CD4-positive, alpha-beta T cell treated with Interleukin-2 at 100 ng/mL for 4 hours (primary cell): ENCODE measurements at regions not wholly inside any gene's neighbourhood (a gene's known extent, or its start where the extent isn't known, plus 50 kb on each side); places are given as distances from the start of the nearest gene placed in this dataset.

Experiments used
- DNase-seq: peaks from one replicate; pipeline ENCODE4 v3.0.0-alpha.2; 2020; ENCODE audit warnings: low spot score

- no peak for DNase-seq
These were observed 221.5 kb upstream of the NDST4 start for GRCh38 chr4:115334736-115335411.

- DNase-seq: no peak
These were observed 218.7 kb upstream of the NDST4 start for GRCh38 chr4:115332078-115332477.

DNA sequence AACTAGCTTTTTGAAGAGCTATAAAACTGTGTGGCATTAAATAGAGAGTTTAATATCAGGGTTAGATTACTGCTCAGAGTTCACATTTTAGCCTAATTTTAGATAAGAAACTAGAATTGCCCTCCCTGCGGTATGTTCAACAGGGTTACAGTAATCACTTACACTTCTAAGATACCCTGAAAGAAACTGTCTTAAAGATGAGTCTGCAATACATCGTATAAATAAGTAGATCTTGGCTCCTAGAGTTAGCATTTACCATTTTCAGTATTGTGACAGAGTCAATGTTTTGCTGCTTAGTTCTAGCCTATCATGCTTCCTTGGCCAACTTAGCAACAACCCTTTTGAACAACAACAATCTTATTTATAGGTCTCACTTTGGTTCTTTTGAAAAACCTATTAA, 217.8 kb upstream of the NDST4 start:
- DNase-seq: no peak

DNA sequence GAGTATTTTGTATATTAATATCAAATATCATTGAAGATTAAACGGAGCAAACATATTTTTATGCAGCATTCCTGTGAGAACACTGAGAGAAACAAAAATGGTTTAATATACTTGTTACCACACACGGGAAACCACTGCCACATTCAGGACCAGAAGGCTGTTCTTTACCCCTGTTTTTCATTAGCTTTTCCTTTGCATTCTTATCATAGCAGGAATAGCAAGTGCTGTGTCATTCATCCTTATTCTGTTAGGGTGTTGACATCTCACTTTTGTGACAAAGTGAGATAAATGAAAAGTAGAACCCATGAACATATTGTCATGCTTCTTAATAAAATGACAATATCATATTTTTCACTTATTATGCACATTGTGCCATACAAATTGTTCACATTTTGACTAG, 212.4 kb upstream of the NDST4 start:
- no peak for DNase-seq

DNA sequence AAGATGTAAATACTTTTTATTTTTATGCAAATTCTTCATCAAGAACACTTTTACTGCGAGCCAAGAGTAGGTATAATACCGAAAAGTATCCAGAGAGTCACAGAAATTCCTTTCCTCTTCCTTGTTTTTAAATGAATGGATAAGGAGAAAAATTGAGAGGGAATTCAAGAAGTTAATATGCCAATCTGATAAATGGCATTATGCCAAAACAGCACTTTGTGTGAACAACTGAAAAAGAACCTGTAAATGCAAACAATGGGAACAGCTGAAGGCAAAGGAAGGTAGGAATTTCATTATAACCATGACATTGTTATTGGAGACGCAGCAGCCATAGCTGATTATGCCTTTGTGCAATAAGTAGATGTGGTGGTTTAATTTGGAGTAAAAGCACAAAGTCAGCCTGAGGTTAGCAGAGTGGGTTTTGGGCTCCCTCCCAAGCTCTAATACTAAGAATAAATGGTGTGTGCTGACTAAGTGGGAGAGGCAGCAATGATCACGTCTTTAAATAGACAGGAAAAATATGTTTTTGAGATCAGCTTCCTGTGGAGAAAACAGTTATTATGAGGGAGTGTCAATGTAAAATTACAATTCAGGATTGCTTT, 209.8 kb upstream of the NDST4 start:
- DNase-seq: no peak

DNA sequence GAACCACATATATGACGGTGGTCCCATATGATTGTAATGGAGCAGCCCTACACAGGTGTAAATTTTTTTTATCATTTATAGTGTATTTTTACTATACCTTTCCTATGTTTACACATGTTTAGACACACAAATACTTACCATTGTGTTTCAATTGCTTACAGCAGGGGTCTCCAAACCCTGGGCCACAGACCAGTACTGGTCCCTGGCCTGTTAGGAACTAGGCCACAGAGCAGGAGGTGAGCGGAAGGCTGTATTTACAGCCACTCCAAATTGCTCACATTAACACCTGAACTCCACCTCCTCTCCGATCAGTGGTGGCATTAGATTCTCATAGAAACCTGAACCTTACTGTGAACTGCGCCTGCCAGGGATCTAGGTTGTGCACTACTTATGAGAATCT, 201.8 kb upstream of the NDST4 start:
- DNase-seq: no peak

DNA sequence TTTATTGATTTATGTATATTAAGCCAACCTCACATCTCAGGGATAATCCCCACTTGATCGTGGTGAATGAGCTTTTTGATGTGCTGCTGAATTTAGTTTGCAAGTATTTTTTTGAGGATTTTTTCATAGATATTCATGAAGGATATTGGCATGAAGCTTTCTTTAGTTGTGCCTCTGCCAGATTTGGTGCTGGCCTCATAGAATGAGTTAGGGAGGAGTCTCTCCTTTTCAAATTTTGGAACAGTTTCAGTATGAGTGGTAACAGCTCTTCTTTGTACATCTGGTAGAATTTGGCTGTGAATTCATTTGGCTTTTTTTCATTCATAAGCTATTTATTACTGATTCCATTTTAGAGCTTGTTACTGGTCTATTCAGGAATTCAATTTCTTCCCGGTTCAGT, 197.2 kb upstream of the NDST4 start:
- DNase-seq: no peak

DNA sequence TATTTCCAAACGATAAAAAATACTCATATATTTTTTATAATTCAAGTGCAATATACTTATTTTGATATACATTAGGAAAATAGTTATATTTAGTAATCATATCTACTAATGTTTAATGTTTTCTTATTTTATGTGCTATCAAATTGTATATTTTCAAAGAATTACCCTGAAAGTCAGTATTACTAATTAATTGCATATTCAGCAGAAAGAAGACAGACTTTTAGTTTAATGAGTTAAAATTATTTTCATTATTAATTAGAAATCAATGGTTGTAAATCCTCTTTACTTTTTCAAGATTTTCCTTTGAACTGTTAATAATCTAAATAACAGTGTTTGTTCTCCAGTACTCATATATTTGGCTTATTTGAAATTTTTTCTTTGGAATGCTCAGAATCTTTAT, 181.3 kb upstream of the NDST4 start:
- DNase-seq: no peak

GRCh38 chr4:115293093-115293462, 179.7 kb upstream of the NDST4 start:
- no peak for DNase-seq

- no peak for DNase-seq
These were observed 179.1 kb upstream of the NDST4 start for GRCh38 chr4:115292320-115293092.

GRCh38 chr4:115287426-115287825, 174.0 kb upstream of the NDST4 start:
- DNase-seq: no peak

- DNase-seq: no peak
These were observed 165.9 kb upstream of the NDST4 start for GRCh38 chr4:115279330-115279729.

DNA sequence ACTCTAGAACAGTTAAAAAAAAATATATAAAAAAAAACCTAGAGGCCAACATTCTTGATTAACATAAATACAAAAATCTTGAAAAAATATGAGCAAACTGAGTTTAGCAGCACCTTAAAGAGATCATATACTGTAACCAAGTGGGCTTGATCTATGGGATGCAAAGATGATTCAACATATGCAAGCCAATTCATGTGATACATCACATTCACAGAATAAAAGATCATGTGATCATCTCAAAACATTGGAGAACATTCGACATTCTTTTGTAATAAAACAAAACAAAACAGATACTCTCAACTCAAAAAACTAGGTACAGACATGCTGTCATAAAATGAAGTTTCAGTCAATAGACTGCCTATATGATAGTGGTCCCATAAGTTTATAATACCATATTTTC, 165.4 kb upstream of the NDST4 start:
- DNase-seq: no peak

DNA sequence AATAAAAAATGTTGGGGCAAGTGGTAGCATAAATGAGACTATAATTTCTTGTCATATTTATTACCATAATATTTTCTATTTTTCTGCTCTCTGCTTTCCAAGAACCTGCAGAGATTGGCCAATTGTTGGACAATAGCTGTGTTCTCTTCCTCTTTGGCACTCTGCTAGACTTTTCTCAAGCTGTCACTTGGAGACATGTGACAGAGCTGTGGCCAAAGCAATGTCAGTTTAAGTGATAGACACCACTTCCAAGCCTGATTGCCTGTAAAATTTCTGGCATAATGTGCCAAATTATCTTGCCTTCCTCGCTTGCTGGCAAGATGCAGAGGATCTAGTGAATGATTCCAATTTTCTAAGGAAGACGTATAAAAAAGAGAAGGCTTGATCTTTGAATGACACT, 162.2 kb upstream of the NDST4 start:
- no peak for DNase-seq

DNA sequence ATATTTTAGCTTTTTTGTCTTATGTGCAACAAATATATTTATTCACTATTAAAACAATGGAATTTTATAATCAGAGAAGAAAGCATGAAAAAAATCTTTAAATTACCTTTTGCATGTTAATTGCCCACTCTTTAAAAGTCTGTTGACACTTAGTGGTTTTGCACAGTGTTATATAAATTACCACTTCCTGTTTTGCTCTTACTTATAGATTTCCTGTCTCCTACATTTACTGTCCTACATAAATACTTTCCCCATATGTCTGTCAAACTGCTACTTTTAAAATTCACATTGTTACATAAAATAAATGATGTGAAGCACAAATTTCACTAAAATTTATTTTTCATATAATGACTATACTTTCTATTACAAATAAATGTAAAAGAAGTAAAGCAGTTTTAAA, 161.1 kb upstream of the NDST4 start:
- DNase-seq: no peak

- DNase-seq: no peak
These were observed 159.2 kb upstream of the NDST4 start for GRCh38 chr4:115272594-115272993.

GRCh38 chr4:115272185-115272584, 158.8 kb upstream of the NDST4 start:
- DNase-seq: no peak

DNA sequence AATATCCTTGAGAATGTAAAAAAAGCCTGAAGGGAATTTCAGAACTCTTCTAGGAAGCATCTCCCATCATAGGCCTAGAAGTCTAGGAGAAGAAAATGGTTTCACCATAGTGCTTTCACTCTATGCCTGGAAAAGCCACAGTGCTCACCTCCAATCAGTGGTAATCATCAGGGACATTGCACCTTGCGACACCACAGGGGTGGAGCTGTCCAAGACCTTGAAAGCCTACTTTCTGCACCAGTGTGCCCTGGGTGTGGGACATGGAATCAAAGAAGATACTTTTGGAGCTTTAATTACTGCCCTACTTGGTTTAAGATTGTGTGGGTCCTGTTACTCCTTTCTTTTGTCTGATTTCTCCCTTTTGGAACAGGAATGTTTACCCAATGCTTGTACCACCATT, 146.8 kb upstream of the NDST4 start:
- DNase-seq: no peak

DNA sequence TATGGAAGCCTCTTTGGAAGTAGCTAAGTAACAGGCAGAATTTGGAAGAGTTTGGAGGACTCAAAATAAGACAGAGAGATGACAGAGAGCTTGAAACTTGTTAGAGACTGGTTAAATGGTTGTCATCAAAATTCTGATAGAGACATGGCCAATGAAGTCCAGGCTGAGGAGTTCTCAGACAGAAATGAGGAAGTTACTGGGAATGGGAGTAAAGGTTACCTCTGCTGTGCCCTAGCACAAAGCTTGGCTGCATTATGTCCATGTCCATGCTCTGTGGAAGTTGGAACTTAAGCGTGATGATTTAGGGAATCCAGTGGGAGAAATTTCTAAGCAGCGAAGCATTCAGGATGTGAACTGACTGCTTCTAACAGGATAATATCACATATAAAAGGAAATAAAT, 146.2 kb upstream of the NDST4 start:
- DNase-seq: no peak

DNA sequence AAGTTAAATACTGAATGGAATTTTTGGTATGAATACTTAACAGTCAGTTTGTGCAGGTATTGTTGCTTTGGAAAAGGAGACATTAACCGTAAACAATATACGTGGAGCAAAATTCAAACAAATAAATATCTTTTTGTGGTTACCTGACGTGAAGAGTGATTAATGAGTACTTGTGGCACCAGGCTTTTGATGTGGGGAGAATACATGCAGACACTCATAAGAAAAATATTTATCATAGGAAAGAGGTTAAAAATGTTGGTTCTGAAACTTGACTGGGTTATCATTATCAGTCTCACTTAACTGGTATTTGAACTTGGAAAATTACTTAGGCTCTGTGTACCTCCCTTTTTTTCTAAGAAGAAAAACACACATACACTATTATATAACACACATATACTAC, 136.4 kb upstream of the NDST4 start:
- DNase-seq: no peak

DNA sequence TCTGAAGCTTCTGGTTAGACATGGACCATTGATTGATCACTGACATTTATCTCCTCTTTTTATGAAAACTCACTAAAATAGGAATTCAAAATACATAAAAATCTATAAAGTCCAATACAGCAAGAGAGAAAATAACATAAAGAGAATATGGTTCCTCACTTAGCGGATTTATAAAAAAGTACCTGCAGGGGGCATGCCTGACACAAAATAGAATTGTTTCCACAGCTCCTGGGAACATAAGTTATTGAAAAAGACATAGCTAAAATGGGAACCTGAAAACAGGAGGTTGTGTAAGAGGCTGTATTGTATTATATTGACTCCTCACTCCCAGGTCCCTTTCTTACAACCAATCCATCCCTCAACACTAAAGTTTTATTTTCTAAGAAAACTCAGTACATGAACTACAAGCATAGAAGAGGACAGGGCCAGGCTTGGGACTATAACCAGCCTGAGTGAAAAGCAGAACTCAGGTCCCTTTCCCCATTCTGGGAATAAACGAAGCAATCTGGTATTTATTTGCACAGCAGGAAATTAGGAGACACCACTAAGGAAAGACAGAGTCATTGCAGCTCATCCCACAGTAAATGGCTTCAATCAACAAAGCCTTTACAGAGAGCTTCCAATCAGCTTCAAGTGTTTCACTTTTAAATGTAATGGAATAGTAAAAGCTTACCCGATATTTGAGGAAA, 121.1 kb upstream of the NDST4 start:
- DNase-seq: peak; percentile 6

- DNase-seq: no peak
These were observed 120.2 kb upstream of the NDST4 start for GRCh38 chr4:115233600-115233999.

DNA sequence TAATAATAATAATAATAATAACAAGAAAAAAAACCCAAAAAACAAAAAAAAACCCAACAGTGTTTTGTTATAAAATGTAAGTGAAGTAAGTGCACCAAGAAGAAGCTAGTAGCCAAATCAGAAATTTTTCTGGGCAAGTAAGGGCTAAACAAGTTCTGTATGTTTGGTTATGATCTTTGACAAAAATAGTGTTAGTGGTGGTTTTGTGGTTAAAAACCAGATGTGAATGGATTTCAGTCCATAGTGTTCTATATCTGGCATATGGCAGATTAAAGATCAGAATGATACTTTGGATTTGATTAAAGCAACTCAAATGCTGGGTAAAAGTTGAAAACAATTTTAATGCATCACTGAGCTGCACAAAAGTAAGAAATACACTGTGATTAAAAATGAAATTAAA, 116.5 kb upstream of the NDST4 start:
- no peak for DNase-seq
